Ishikawa (cell line): ENCODE measurements at regions not wholly inside any gene's neighbourhood (a gene's known extent, or its start where the extent isn't known, plus 50 kb on each side); places are given as distances from the start of the nearest gene placed in this dataset.

Experiments
- EGR1 ChIP-seq: IDR thresholded peaks from 2 replicates; pipeline ENCODE4 v1.6.1; 2012
- EP300 ChIP-seq: IDR thresholded peaks from 2 replicates; pipeline ENCODE4 v1.6.1; 2012; ENCODE audit warnings: borderline replicate concordance
- TAF1 ChIP-seq: IDR thresholded peaks from 2 replicates; pipeline ENCODE4 v1.6.1; 2012; ENCODE audit warnings: low read depth, mild to moderate bottlenecking
- TEAD4 ChIP-seq: IDR thresholded peaks from 2 replicates; pipeline ENCODE4 v1.6.1; 2012

- TF ChIP-seq EGR1, result no peak
- TF ChIP-seq TAF1, result no peak
- no peak for TF ChIP-seq TEAD4
- TF ChIP-seq EP300, result no peak
Observed at GRCh38 chr3:40913192-40913591, 286.1 kb upstream of the CTNNB1 start.
